ENCODE measurements at regions not wholly inside any gene's neighbourhood (a gene's known extent, or its start where the extent isn't known, plus 50 kb on each side); places are given as distances from the start of the nearest gene placed in this dataset.
A peak's percentile ranks its signal among the peaks of the same experiment; 100 is the strongest.
"Not testable (repeated sequence)": the region's sequence is repeated elsewhere in the genome, so short reads cannot be mapped to it uniquely, and the experiment has no call there.

GRCh38 chrX:96094616-96095015 is 590.0 kb upstream of the DIAPH2 start:
- H3K36me3 Mint-ChIP-seq (ENCODE audit: low read depth, unreplicated experiment): no peaks in the 10 kb centered on the region
- H3K4me1 Mint-ChIP-seq (ENCODE audit: unreplicated experiment): no peaks in the 10 kb centered on the region
- no peaks in the 10 kb centered on the region for H3K27me3 Mint-ChIP-seq (ENCODE audit: unreplicated experiment)
- DNase-seq (ENCODE audit: low spot score): no peak
- H3K27ac Mint-ChIP-seq (ENCODE audit: unreplicated experiment): no peak overlapping the region
- TF ChIP-seq CTCF (IDR thresholded peaks at IDR 0.05; ENCODE audit: unreplicated experiment): no peak
- H3K4me3 Mint-ChIP-seq (ENCODE audit: unreplicated experiment): no peak overlapping the region
- no peaks in the 10 kb centered on the region for H3K9me3 Mint-ChIP-seq (ENCODE audit: unreplicated experiment)

DNA sequence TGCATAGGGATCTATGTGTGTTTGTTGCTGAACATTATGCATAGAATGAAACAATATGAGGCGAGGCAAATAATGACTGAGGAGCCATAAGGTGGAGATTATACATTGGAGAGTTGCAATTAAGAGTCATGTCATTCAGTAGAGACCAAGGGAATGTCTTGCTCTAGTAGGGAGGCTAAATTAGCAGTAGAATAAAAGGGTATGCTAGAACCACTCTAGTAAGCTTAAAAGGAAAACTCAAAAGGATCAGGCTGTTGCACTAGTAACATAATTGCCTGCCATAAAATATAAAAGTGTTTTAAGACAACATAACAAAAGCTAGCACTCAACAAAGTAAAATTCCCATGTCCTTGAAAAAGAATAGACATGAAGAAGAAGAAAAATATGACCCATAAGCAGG is 586.2 kb upstream of the DIAPH2 start:
- no peak overlapping the region for H3K4me3 Mint-ChIP-seq (ENCODE audit: unreplicated experiment)
- H3K4me1 Mint-ChIP-seq (ENCODE audit: unreplicated experiment): no peaks in the 10 kb centered on the region

DNA sequence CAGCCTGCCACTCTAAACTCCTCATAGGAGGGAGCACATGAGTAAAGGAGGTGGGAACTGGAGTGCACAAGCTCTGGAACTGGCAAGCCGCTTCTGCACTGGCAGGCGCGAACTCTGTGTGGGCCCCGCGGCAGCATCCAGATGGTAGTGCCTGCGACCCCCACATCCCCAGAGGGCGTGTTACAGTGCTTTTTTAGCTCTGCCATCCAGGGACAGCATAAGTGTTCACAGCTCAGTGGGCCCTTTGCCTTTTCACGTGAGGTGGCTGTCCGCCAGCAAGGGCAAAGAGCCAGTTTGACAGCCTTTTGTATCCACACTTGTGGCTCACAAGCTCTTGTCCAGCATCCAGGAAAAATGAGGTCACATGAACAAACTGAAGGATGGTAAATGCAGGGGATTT is 581.6 kb upstream of the DIAPH2 start:
- Mint-ChIP-seq H3K4me3 (ENCODE audit: unreplicated experiment) (no peak overlapping the region), H3K36me3 (ENCODE audit: low read depth, unreplicated experiment) (no peaks in the 10 kb centered on the region), H3K9me3 (ENCODE audit: unreplicated experiment) (no peaks in the 10 kb centered on the region), H3K4me1 (ENCODE audit: unreplicated experiment) (no peaks in the 10 kb centered on the region), H3K27ac (ENCODE audit: unreplicated experiment) (no peak overlapping the region), H3K27me3 (ENCODE audit: unreplicated experiment) (no peaks in the 10 kb centered on the region)
- no peak for TF ChIP-seq CTCF (IDR thresholded peaks at IDR 0.05; ENCODE audit: unreplicated experiment)
- DNase-seq (ENCODE audit: low spot score): no peak

More for the DNA sequence above, 586.2 kb upstream of the DIAPH2 start:
- H3K27ac Mint-ChIP-seq (ENCODE audit: unreplicated experiment): no peak overlapping the region
- H3K27me3 Mint-ChIP-seq (ENCODE audit: unreplicated experiment): no peaks in the 10 kb centered on the region
- DNase-seq (ENCODE audit: low spot score): no peak
- no peaks in the 10 kb centered on the region for H3K36me3 Mint-ChIP-seq (ENCODE audit: low read depth, unreplicated experiment)
- H3K9me3 Mint-ChIP-seq (ENCODE audit: unreplicated experiment): no peaks in the 10 kb centered on the region
- no peak for TF ChIP-seq CTCF (IDR thresholded peaks at IDR 0.05; ENCODE audit: unreplicated experiment)

DNA sequence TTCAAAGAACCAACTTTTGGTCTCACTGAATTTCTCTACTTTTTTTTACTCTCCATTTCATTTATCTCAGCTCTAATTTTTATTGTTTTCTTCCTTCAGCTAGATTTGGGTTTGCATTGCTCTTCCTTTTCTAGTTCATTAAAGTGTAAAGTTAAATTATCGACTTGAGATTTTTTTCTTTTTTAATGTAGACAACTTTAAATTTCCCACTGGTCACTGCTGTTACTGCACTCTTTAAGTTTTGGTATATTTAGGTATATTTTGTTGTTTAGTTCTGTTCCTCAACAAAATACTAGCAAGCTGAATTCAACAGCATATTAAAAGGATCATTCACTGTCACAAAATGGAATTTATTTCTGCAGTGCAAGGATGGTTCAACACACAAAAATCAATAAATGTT is 572.0 kb upstream of the DIAPH2 start:
- Mint-ChIP-seq H3K9me3 (ENCODE audit: unreplicated experiment) (no peaks in the 10 kb centered on the region), H3K27ac (ENCODE audit: unreplicated experiment) (no peak overlapping the region), H3K4me1 (ENCODE audit: unreplicated experiment) (no peaks in the 10 kb centered on the region), H3K36me3 (ENCODE audit: low read depth, unreplicated experiment) (no peaks in the 10 kb centered on the region), H3K27me3 (ENCODE audit: unreplicated experiment) (no peaks in the 10 kb centered on the region), H3K4me3 (ENCODE audit: unreplicated experiment) (no peak overlapping the region)
- DNase-seq (ENCODE audit: low spot score): no peak
- peak; percentile 19 for TF ChIP-seq CTCF (IDR thresholded peaks at IDR 0.05; ENCODE audit: unreplicated experiment)

DNA sequence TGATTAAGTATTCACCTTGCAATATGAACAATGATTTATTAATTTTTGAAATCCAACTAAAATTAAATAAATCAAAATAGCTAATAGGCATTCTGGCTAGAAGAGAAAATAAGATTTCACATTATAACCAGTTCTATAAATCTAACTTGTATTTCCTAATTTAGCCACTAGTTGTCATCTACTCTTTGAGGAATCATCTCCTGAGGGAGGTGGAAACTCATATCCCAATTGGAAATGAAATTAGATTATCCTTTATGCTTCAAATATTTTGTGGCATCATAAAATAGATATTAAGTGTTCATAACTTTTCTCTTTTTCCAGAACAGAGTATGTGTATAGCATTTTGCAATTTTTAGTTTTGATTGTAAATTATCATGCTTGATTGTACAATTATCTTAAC is 558.5 kb upstream of the DIAPH2 start:
- Mint-ChIP-seq H3K27ac (ENCODE audit: unreplicated experiment) (no peak overlapping the region), H3K27me3 (ENCODE audit: unreplicated experiment) (no peaks in the 10 kb centered on the region), H3K4me3 (ENCODE audit: unreplicated experiment) (no peak overlapping the region), H3K4me1 (ENCODE audit: unreplicated experiment) (no peaks in the 10 kb centered on the region), H3K9me3 (ENCODE audit: unreplicated experiment) (no peaks in the 10 kb centered on the region), H3K36me3 (ENCODE audit: low read depth, unreplicated experiment) (no peaks in the 10 kb centered on the region)
- peak; percentile 13 for TF ChIP-seq CTCF (IDR thresholded peaks at IDR 0.05; ENCODE audit: unreplicated experiment)
- no peak for DNase-seq (ENCODE audit: low spot score)

GRCh38 chrX:96128058-96128457 is 556.6 kb upstream of the DIAPH2 start:
- not testable (repeated sequence) for H3K36me3 Mint-ChIP-seq (ENCODE audit: low read depth, unreplicated experiment); H3K4me1 Mint-ChIP-seq (ENCODE audit: unreplicated experiment); H3K9me3 Mint-ChIP-seq (ENCODE audit: unreplicated experiment); DNase-seq (ENCODE audit: low spot score); H3K27ac Mint-ChIP-seq (ENCODE audit: unreplicated experiment); H3K27me3 Mint-ChIP-seq (ENCODE audit: unreplicated experiment); H3K4me3 Mint-ChIP-seq (ENCODE audit: unreplicated experiment)
